Common myeloid progenitor, CD34-positive (primary cell): ENCODE measurements at regions not wholly inside any gene's neighbourhood (a gene's known extent, or its start where the extent isn't known, plus 50 kb on each side); places are given as distances from the start of the nearest gene placed in this dataset.
"Not testable (repeated sequence)": the region's sequence is repeated elsewhere in the genome, so short reads cannot be mapped to it uniquely, and the experiment has no call there.

Experiments used
- CTCF ChIA-PET: fragments of 350-600 bp; sonication (Branson Sonifier 250); formaldehyde crosslinking; loops from one replicate; lab custom pipeline; 2021; ENCODE audit warnings: antibody characterized with exemption; lab: Charles Lee
- POLR2A ChIA-PET: fragments of 350-600 bp; sonication (Branson Sonifier 250); formaldehyde crosslinking; loops from one replicate; lab custom pipeline; 2021; ENCODE audit warnings: antibody characterized with exemption; lab: Charles Lee
- DNase-seq, 3 donors: peaks; one replicate each; pipeline versions ENCODE4 v3.0.0 to v3.0.0-alpha.2; 2013
- H3K27ac ChIP-seq, 2 experiments: 1 replicate in 1 of 2; 2 replicates in 1 of 2; pipeline ENCODE4 v1.7.0; 2013; ENCODE audit warnings: inconsistent platforms in 2 of 2, low read length in 2 of 2, mild to moderate bottlenecking in 2 of 2, low read depth in 1 of 2, moderate library complexity in 1 of 2; ENCODE audit not compliant: severe bottlenecking in 2 of 2, insufficient read depth in 1 of 2, poor library complexity in 1 of 2
- H3K27me3 ChIP-seq, 5 experiments: replicated peaks in 2 of 5; 1 replicate in 3 of 5; 2 replicates in 2 of 5; pipeline versions ENCODE4 v1.6.1 to v1.7.0; 2013; ENCODE audit warnings: low read length in 4 of 5, mild to moderate bottlenecking in 2 of 5, moderate library complexity in 2 of 5, inconsistent platforms in 1 of 5; ENCODE audit not compliant: insufficient read depth in 5 of 5, control insufficient read depth in 4 of 5
- H3K36me3 ChIP-seq, 4 experiments: 1 replicate in 2 of 4; 2 replicates in 2 of 4; pipeline versions ENCODE4 v1.6.1 to v1.7.0; 2013; ENCODE audit warnings: low read length in 3 of 4, control low read depth in 1 of 4, mild to moderate bottlenecking in 1 of 4; ENCODE audit not compliant: control insufficient read depth in 4 of 4, insufficient read depth in 4 of 4
- H3K4me1 ChIP-seq, 4 experiments: 1 replicate in 3 of 4; 2 replicates in 1 of 4; pipeline versions ENCODE4 v1.6.1 to v1.7.1; 2013; ENCODE audit warnings: low read length in 3 of 4, mild to moderate bottlenecking in 3 of 4, control low read depth in 1 of 4, inconsistent platforms in 1 of 4, moderate library complexity in 1 of 4; ENCODE audit not compliant: control insufficient read depth in 4 of 4, insufficient read depth in 4 of 4; ENCODE audit errors: control extremely low read depth in 1 of 4
- H3K4me3 ChIP-seq, 7 experiments: 1 replicate in 4 of 7; 2 replicates in 3 of 7; pipeline versions ENCODE4 v1.5.1 to v1.7.0; 2013; ENCODE audit warnings: mild to moderate bottlenecking in 7 of 7, low read length in 6 of 7, moderate library complexity in 6 of 7, inconsistent platforms in 2 of 7, low read depth in 2 of 7, control low read depth in 1 of 7; ENCODE audit not compliant: insufficient read depth in 4 of 7, control insufficient read depth in 1 of 7; ENCODE audit errors: extremely low read depth in 1 of 7
- H3K9me3 ChIP-seq, 5 experiments: 1 replicate in 4 of 5; 2 replicates in 1 of 5; pipeline versions ENCODE4 v1.6.1 to v1.7.1; 2013; ENCODE audit warnings: low read length in 4 of 5, mild to moderate bottlenecking in 2 of 5, inconsistent platforms in 1 of 5, low read depth in 1 of 5, moderate library complexity in 1 of 5; ENCODE audit not compliant: control insufficient read depth in 4 of 5, insufficient read depth in 2 of 5; ENCODE audit errors: control extremely low read depth in 1 of 5
- WGBS: methylation state at CpG from one replicate; pipeline ENCODE4 v1.1.5; 2013; ENCODE audit not compliant: insufficient coverage; 5-methylcytosine and 5-hydroxymethylcytosine counted together

GRCh38 chr6:130617658-130618057 is 209.5 kb upstream of the SMLR1 start:
- CTCF ChIA-PET = no interaction called here
- H3K4me3 ChIP-seq = no peak overlapping the region
- H3K36me3 ChIP-seq = no peaks in the 10 kb centered on the region
- POLR2A ChIA-PET = no interaction called here
- H3K4me1 ChIP-seq = no peaks in the 10 kb centered on the region
- WGBS = no CpG with 5 or more reads among the region's 2 CpGs
- no peak overlapping the region for H3K27ac ChIP-seq
- DNase-seq = no peak
- peaks cover 0 to 3% (median 0%) of the 10 kb centered on the region in 5 experiments for H3K9me3 ChIP-seq
- H3K27me3 ChIP-seq = no peaks in the 10 kb centered on the region

GRCh38 chr6:130618806-130619205 is 208.4 kb upstream of the SMLR1 start:
- CTCF ChIA-PET, H3K4me1 ChIP-seq, H3K4me3 ChIP-seq, H3K27me3 ChIP-seq, POLR2A ChIA-PET, H3K27ac ChIP-seq, DNase-seq, H3K36me3 ChIP-seq: not testable (repeated sequence)
- WGBS = 100% methylated on average over 1 of the region's 5 CpGs
- H3K9me3 ChIP-seq = peaks cover 0 to 11% (median 0%) of the 10 kb centered on the region in 5 experiments

- no CpG with 5 or more reads among the region's 2 CpGs for WGBS
- Histone ChIP-seq H3K27ac (no peak overlapping the region), H3K27me3 (no peaks in the 10 kb centered on the region), H3K36me3 (no peaks in the 10 kb centered on the region), H3K9me3 (peaks cover 0 to 11% (median 0%) of the 10 kb centered on the region in 5 experiments), H3K4me1 (no peaks in the 10 kb centered on the region), H3K4me3 (no peak overlapping the region)
- DNase-seq = peak in 2 of 3 donors; percentile 16 to 35
- ChIA-PET POLR2A (no interaction called here), CTCF (no interaction called here)
Measured at GRCh38 chr6:130620338-130620781, 206.8 kb upstream of the SMLR1 start.

GRCh38 chr6:130622142-130622541 is 205.1 kb upstream of the SMLR1 start:
- H3K4me3 ChIP-seq = no peak overlapping the region
- POLR2A ChIA-PET = no interaction called here
- DNase-seq = no peak
- H3K4me1 ChIP-seq = no peaks in the 10 kb centered on the region
- no peaks in the 10 kb centered on the region for H3K27me3 ChIP-seq
- peaks cover 0 to 11% (median 0%) of the 10 kb centered on the region in 5 experiments for H3K9me3 ChIP-seq
- H3K36me3 ChIP-seq = no peaks in the 10 kb centered on the region
- CTCF ChIA-PET = interaction anchor here (1.1 to 1.5 kb wide), 2 partner anchors 19 to 255 kb away, joined by 3 read pairs; no protein-coding TSS in a partner anchor
- H3K27ac ChIP-seq = no peak overlapping the region

- H3K36me3 ChIP-seq = no peaks in the 10 kb centered on the region
- no peak for DNase-seq
- H3K27ac ChIP-seq = no peak overlapping the region
- ChIA-PET CTCF (no interaction called here), POLR2A (no interaction called here)
- H3K27me3 ChIP-seq = no peaks in the 10 kb centered on the region
- 100% methylated on average over 2 of the region's 2 CpGs for WGBS
- H3K9me3 ChIP-seq = peaks cover 0 to 11% (median 0%) of the 10 kb centered on the region in 5 experiments
- H3K4me1 ChIP-seq = no peaks in the 10 kb centered on the region
- no peak overlapping the region for H3K4me3 ChIP-seq
Measured at GRCh38 chr6:130624046-130624445, 203.2 kb upstream of the SMLR1 start.

- ChIA-PET POLR2A (no interaction called here), CTCF (no interaction called here)
- no peaks in the 10 kb centered on the region for H3K27me3 ChIP-seq
- H3K4me1 ChIP-seq = no peaks in the 10 kb centered on the region
- H3K9me3 ChIP-seq = peaks cover 0 to 11% (median 0%) of the 10 kb centered on the region in 5 experiments
- H3K27ac ChIP-seq = no peak overlapping the region
- no peak overlapping the region for H3K4me3 ChIP-seq
- 85% methylated on average over 1 of the region's 3 CpGs for whole genome bisulfite sequencing
- H3K36me3 ChIP-seq = no peaks in the 10 kb centered on the region
- peak in 2 of 3 donors; percentile 39 to 54 for DNase-seq
Measured at GRCh38 chr6:130625825-130626527, 201.2 kb upstream of the SMLR1 start.

GRCh38 chr6:130628862-130629261 is 198.3 kb upstream of the SMLR1 start:
- H3K27ac ChIP-seq = no peak overlapping the region
- CTCF ChIA-PET = no interaction called here
- no peaks in the 10 kb centered on the region for H3K9me3 ChIP-seq
- H3K27me3 ChIP-seq = no peaks in the 10 kb centered on the region
- H3K4me3 ChIP-seq = no peak overlapping the region
- H3K4me1 ChIP-seq = no peaks in the 10 kb centered on the region
- 100% methylated on average over 2 of the region's 4 CpGs for WGBS
- no peaks in the 10 kb centered on the region for H3K36me3 ChIP-seq
- POLR2A ChIA-PET = interaction anchor here (0.5 kb wide), 1 partner anchor 30 kb away, joined by 3 read pairs; no protein-coding TSS in a partner anchor
- DNase-seq = no peak
